NK-92 (cell line): ENCODE measurements at regions not wholly inside any gene's neighbourhood (a gene's known extent, or its start where the extent isn't known, plus 50 kb on each side); places are given as distances from the start of the nearest gene placed in this dataset.

ENCODE experiments used
- DNase-seq: peaks from one replicate; lab custom pipeline; 2025; ENCODE audit not compliant: unreplicated experiment; lab: John Stamatoyannopoulos, UW

DNA sequence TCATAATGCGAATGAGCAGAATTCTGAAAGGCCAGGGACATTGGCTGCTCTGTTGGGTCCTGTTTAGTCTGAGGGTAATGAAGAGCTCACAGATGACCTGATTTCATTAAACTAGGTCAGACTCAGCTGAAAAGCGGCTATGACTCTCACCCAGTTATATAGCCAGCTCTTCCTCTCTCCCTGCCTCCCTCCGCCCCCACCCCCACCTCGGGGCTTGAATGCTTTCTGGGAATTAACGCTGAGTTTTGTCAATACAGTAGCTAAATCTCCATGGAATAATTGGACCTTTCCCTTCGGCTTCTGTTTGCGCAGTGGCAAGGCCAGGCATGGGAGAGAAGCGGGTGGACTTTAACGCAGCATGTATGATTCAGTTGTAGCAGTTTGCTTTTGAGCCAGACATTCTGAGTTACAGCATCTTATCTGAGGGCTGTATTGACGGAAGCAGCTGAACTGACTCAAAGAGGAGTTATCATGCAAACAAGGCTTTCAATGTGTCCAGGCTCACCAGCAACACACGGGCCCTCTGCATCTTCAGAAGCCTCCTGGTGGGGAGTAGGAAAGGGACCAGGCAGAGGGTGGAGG lies 110.6 kb downstream of the MYCN start:
- DNase-seq = no peak

DNA sequence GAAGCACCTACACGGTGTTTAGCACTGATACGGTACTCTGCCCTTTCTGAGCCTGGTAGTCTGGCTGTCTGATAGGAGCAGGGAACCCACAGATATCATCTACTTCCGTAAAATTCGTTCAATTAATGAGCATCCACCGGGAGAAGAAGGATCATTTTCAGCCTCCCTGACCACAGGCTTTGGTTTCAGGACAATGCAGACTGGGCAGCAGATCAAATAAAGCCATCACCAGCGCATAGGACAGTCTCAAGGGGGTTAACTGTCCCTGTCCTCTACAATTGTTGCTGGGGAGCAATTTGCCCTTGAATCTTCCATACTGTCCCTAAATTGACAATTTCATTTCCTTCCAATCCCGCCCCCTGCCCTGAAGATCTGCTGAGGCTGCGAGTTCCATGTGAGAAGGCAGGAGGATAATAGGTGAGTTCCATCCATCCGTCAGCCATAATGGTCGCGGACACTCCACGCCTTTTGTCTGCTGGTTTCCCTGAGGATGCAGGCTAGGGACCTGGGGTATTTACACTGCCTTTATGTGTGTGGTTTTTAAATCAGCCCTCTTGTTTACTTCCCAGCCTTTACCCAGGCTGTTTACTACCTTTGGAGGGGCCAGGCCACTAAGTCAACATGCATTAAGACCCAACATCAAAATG lies 110.0 kb downstream of the MYCN start:
- no peak for DNase-seq

DNA sequence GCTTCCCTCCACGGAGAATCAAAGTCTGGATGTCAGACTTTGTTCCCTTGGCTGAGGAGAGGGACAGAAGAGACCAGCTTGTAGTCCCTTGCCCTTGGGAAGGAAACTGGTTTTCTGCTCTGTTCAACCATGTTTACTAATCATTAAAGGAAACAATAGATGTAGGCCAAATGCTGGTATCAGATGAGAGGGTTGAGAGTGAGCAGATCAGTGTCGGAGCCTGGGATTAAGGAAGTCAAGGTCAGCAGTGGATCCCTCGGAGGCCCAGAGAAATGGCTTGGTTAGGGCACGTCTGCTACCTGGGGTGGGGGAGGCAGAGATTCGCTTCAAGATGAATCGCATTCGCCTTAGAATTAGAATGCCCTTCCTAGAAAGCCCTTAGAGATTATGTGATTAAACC lies 109.1 kb downstream of the MYCN start:
- DNase-seq = no peak

DNA sequence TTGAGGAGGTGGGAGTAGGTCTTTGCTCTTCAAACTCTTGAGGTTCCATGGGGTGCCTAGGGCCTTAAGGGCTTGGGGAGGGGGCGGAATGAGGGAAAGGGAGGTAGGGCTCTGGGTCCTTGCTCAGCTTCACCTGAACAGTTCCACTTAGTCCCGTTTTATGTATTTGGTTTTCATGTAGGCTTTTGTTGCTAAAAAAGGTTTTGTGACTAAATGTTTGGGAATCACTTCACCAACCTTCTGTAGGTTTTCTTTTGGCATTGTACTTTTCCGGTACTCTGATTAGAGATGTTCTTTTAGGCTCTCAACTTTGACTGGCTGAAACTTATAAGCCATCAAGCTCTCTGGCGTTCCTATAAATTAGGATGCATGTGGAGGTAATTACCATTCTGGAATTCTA lies 108.1 kb downstream of the MYCN start:
- no peak for DNase-seq

DNA sequence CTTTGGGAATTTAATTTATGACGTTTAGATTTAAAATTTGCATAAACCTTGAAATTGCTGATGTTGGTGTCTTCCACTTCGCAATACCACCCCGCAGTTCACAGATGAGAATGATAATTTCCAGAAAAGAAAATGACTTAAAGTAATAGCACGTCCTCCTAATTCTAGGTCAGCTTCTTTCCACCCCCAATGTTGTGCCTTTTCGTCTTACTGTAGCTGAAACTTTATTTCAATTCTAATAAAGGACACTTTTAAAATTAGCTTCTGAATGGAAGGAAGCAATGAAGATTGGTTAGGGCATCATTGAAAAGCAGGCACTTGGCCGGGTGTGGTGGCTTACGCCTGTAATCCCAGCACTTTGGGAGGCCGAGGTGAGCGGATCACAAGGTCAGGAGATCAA lies 107.4 kb downstream of the MYCN start:
- no peak for DNase-seq

DNA sequence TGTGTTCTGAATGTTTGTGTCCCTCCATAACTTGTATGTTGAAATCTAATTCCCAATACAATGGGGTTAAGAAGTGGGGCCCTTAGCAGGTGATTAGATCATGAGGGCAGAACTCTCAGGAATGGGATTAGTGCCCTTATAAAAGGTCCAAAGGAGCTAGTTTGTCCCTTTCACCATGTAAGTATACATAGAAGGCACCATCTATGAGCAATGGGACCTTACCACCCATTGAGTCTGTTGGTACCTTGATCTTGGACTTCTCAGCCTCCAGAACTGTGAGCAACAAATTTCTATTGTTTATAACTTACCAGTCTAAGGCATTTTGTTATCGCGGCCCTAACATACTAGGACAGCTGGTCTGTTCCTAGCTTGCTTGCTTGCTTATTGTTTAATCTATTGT lies 106.3 kb downstream of the MYCN start:
- DNase-seq = no peak

DNA sequence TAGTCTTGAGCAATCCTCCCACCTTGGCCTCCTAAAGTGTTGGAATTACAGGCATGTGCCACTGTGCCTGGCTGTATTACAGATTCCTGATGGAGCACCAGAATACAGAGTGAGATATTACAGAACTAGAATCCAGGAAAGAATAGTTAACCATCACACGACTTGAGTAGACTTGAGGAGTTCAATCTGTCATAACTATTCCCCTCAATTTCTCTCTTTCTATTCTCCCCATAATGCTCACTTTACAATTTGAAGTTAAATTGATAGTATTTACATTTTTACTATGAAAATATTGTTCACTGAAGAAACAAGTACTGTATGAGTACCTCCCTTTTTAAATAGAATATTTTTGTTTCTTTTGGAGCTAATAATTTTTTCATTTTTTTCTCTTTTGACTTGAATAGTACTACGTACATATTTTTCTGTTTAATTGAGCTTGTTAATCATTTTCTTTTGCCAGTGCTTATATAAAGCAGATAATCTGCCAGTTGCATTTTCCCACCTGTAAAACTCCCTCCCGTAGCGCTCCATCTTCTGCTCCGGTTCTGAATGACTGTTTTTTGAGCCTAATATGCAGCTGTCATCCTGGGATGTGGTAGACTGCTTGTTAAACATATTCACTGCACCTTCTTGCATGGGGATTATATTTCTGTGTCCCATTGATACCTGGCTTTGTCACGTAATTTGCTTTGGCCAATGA lies 105.5 kb downstream of the MYCN start:
- no peak for DNase-seq

DNA sequence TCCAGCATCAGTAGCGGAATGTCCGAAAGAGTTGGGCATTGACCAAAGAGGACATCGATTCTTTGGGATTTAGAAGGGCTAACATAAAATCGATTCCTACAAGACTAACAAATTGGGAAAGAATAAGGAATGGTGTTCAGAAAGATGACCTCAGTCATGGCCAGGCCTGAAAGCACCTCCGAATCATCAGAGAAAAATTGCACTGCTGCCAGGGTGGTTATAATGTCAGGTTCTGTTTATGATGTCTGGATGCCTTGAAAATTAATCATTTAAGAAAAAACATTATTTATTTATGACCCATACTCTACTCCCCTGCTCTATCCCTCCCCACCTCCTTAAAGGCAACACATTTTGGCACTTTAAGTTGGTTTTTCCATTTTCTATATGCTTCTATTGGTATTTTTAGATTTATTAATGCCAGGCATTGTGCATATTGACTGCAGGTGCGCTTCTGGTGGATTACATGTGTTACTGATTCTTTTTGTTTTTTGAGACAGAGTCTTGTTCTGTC lies 104.7 kb downstream of the MYCN start:
- no peak for DNase-seq

DNA sequence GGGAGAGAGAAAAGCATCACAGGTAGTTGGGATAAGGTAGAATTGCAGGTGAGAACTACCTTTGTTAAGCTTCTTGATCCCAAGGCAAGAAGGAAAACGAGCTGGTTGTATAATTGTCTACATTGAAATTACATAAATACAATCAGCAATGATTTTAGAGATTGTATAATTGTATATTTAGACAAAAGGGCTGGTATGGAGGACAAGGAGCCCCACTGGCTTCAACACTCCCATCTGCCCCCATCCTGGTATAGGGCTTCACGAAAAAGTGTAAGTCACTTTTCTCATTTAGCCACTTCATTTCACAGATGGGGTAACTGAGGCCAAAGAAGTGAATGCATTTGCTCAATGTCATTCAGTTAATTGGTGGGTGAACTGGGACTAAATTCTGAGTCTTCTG lies 103.3 kb downstream of the MYCN start:
- DNase-seq = no peak

DNA sequence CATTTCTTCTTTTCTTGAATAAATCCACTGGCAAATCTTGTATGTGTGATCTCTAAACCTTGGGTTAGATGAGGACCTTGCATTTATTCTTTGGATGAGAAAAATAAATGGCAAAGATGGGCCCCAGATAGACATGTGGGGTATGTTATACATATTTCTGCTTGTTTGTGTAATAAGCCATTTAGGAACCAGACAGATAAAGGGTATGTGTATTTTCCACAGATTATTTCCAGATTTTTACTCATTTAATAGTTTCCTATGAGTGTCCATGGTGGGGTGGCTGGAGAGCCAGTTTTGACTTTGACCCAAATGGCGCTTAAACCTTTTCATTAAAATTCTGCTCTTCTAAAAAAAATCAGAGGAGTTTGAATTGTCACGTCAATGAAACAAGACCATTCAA lies 102.8 kb downstream of the MYCN start:
- DNase-seq = no peak

DNA sequence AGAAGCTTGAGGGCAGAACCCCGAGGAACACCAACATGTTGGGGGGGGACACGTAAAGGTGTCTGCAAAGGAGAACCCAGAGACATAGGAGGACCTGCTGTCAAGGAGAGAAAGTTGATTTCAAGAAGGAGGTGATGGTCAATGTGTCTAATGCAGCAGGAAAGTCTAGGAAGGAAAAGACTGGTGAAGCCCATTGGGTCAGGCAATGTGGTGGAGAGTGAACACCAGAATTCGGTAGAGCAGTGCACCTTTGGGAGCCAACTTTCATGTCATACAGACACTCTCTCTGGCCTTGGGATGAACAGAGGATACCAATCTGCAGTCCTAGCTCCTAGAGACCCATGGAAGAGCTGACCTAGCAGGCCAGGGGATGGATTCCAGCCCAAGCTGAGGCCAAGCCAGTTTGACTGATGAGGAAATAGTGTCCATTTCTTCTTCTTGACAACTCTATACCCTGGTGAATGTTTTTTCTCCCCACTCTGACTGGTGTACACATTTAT lies 101.9 kb downstream of the MYCN start:
- no peak for DNase-seq

DNA sequence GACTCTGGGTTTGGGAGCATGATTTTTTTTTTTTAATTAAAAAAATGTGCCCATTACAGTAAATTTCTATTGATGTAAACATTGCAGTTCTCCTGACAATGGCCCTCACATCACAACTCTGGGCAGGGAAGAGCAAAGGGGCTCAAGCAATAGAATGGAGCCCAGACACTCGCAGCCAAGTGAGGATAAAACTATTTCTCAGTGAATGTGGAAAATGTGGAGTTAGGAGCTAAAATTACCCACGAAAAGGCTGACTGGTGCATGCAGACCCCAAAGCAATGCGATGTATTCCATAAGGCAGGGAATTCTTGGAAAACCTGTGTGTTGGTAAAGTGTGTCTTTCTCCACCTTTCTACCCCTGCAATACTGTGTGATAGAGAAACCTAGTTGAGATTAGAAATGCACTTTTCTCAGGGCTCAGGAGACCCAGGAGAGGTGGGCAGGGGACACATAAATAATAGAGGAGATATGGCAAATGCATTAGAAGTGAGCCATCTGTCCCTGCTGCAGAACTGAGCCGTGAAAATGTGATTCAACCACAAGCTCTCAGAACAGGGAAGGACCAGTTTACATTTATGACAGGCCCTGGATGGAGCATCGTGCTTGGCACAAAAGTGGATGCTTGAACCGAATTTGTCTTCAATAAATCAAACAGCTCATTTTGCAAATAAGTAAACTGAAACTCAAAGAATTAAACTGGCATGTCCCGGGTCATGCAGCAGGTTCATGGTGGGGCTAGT lies 100.1 kb downstream of the MYCN start:
- DNase-seq = no peak

DNA sequence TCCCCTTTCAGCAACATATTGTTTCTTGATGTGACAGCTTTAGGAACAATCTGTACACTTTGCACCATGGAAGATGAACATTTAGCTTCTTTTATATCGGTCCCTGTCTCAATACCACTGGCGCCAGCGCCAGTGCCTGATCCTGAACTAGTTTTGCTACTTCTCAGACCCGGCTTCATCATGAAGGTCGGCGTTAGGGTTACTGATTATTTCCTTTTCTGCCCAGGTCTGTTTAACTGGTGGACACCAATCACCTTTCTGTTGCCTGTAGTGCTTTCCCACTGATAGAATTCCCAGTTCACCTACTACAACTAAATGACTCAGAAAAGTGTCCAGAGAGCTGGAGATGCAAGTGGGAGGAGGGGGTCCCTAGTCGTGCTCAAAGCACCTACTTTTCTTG lies 99.5 kb downstream of the MYCN start:
- no peak for DNase-seq

DNA sequence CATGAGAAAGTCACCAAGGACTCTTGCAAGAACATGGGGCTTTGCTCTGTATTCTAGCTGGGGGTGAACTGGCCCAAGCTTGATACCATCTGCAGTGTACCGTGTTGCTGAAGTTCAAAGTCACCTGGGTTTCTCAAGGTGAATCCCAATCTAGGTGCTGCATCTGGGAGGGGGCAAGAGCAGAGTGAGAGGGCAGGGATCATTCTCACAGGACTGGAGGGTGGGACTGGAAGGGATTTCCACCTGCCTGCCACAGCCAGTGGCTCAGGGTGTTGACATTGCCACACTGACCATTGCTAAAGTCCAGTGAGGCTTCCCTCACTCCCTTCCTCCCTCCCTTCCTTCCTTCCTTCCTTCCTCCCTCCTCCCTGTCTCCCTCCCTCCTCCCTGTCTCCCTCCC lies 98.7 kb downstream of the MYCN start:
- DNase-seq = no peak

DNA sequence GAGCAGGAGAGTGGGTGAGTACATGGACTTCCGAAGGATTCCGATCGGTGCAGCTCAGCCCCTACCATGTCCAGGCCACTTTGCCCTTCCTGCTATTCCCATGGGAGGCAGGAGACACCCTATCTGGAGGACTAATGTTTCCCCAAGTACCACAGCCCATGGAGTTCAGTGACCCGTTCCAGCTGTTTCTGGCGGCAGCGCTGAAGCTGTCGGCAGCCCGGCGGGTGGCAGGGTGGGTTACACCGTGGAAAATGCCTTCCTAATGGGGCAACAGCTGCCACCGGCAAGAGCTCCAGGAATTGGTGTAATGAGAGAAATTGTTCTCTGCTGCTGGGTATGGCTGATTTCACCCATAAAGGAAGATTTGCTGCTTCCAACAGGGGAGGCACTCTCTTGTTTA lies 98.3 kb downstream of the MYCN start:
- DNase-seq = no peak

DNA sequence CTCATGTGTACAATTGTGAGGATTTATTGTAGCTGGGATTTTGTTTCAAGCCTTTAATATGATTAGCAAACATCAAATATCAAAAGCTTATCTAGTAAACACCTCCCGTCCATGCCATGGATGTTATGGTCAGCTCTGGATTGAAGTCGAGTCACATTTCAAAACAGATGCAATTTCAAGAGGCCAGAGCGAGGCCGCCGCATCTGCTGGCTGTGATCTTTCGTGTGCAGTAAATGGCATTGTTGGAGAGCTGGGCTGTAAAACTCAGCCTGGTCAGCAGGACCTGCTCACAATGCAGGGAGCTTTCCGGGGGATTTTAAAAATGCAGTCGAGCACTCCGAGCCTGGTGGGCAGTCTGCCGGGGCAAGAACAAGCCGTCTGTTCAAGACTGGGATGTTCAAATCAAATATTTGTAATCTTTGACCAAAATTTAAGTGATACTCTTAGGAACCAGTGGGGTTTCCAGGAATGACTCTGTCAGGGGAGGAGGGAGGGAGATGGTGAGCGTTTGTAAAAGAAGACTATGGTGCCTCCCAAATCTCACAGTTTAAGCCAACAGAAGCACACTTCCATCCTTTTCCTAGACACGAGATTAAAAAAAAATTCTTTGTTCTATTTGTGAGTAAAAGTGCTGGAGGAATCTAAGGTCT lies 97.6 kb downstream of the MYCN start:
- DNase-seq = no peak

DNA sequence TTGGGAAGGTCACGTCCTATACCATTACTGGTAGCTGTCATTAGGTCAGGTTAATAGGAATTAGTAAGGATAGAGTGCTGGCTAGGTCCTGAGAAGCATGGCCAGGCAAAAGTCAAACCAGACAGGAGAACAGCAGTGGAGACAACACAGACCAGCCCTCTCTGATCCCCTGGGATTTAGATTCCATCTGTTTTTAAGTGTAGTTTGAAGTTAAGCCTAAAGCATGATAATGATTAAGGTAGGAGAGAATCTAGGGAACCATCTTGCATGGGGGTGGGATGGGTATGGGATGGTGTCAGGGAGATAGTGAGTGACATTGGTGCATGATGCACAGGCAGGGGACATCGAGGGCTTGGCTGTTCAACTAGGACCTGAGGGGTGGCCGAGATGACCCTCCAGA lies 96.6 kb downstream of the MYCN start:
- no peak for DNase-seq

DNA sequence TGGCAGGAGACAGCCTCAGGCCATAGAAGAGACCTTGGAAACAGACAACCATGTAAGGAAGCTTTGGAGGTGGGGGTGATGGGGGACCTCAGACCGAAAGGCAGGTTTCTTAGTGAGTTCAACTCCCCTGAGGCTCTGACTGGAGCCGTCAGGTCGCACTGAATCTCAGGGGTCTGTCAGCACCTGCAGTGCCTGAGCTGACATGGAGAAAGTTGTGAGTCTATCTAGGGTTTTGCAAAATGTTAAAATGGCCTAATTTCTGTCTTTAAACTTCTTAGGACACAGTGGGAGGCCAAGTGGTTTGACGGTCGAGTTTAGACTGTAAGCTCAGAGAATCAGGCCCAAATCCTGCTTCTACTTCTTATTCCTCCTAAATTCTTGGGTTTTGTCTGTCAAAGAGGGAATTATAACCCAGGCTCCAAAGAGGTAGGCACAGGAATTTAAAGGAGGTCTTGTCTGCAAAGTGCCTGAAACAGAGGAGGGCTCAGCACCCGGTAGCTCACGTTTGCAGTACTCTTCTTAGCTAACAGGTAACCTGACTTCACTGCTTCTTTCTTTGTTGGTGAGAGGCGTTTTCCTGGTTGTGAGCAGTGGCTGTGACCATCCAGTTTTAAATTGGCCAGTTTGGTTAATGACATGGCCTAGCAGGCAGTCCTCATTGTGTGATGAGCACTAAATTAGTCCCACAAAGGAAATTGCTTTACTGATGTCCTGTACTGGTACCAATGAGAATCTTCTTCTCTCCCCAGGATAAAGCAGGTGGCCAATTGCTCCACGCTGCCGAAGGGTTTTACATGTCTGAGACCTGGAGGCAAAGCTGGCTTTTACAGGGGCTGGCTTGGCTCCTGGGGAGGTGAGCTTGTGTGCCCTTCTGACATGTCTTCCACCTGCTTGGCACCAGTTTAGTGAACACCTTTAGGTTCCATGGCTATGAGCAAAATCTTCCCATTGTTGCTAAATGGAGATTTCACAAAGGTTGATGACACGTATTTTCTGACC lies 95.7 kb downstream of the MYCN start:
- no peak for DNase-seq

DNA sequence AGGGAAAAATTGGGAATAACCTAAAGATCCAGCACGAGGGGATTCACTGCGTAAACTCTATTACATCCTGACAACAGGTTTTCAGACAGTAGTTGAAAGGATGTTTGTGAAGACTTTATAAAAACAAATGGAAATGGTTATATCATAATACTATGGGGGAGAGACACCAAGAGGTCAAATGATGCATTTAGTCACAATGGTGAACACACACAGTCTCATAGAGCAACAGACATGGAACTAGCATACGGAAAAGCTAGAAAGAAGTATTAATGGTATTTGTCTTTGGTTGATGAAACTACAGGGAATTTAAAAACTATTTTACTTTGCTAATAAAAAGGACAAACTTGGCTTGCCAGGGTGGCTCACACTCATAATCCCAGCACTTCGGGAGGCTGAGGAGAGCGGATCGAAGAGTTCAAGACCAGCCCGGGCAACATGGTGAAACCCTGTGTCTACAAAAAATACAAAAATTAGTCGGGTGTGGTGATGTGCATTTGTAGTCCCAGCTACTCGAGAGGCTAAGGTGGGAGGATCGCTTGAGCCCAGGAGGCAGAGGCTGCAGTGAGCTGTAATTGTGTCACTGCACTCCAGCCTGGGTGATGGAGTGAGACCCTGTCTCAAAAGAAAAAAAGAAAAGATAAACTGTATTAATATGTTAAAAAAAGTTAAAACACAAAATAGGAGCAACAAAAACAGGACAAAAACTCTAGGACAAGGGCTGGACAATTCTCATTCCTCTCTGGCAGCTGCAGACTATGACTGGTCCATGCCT lies 94.8 kb downstream of the MYCN start:
- DNase-seq = no peak
